HG02678 (cell line): ENCODE measurements at regions not wholly inside any gene's neighbourhood (a gene's known extent, or its start where the extent isn't known, plus 50 kb on each side); places are given as distances from the start of the nearest gene placed in this dataset.

Experiments
- ATAC-seq: cut with Tn5 transposase; IDR thresholded peaks from one replicate; pipeline ENCODE4 v1.9.1; 2021; ENCODE audit warnings: mild to moderate bottlenecking, moderate library complexity; ENCODE audit not compliant: unreplicated experiment

GRCh38 chr5:125042261-125042890 is 295.9 kb upstream of the ZNF608 start:
- no peak for ATAC-seq

GRCh38 chr5:125043781-125044391 is 297.4 kb upstream of the ZNF608 start:
- no peak for ATAC-seq

- no peak for ATAC-seq
Observed at GRCh38 chr5:125044491-125045282, 298.2 kb upstream of the ZNF608 start.

- ATAC-seq = no peak
Observed at GRCh38 chr5:125045646-125046045, 299.2 kb upstream of the ZNF608 start.

- no peak for ATAC-seq
Observed at GRCh38 chr5:125046838-125047237, 300.4 kb upstream of the ZNF608 start.

GRCh38 chr5:125047871-125048270 is 301.4 kb upstream of the ZNF608 start:
- no peak for ATAC-seq

- ATAC-seq = no peak
Observed at GRCh38 chr5:125049721-125050702, 303.6 kb upstream of the ZNF608 start.

- ATAC-seq = no peak
Observed at GRCh38 chr5:125050926-125051325, 304.5 kb upstream of the ZNF608 start.

GRCh38 chr5:125052584-125052983 is 306.1 kb upstream of the ZNF608 start:
- ATAC-seq = no peak

- no peak for ATAC-seq
Observed at GRCh38 chr5:125053179-125053578, 306.7 kb upstream of the ZNF608 start.

GRCh38 chr5:125054146-125054545 is 307.7 kb upstream of the ZNF608 start:
- no peak for ATAC-seq

GRCh38 chr5:125056671-125057485 is 310.4 kb upstream of the ZNF608 start:
- ATAC-seq = no peak

- ATAC-seq = no peak
Observed at GRCh38 chr5:125057912-125058826, 311.7 kb upstream of the ZNF608 start.

- no peak for ATAC-seq
Observed at GRCh38 chr5:125059255-125060002, 313.0 kb upstream of the ZNF608 start.

GRCh38 chr5:125061726-125062125 is 315.3 kb upstream of the ZNF608 start:
- ATAC-seq = no peak

GRCh38 chr5:125064621-125065438 is 318.4 kb upstream of the ZNF608 start:
- ATAC-seq = no peak

- ATAC-seq = no peak
Observed at GRCh38 chr5:125065741-125066140, 319.3 kb upstream of the ZNF608 start.
